Stimulated activated CD4-positive, alpha-beta T cell treated with anti-CD3 and anti-CD28 coated beads, Interleukin-4, amount 100 ng/mL, for 24 hours (primary cell): ENCODE measurements at regions not wholly inside any gene's neighbourhood (a gene's known extent, or its start where the extent isn't known, plus 50 kb on each side); places are given as distances from the start of the nearest gene placed in this dataset.
"Not testable (repeated sequence)": the region's sequence is repeated elsewhere in the genome, so short reads cannot be mapped to it uniquely, and the experiment has no call there.

Experiments
- DNase-seq: peaks from one replicate; pipeline ENCODE4 v3.0.0-alpha.2; 2020

DNA sequence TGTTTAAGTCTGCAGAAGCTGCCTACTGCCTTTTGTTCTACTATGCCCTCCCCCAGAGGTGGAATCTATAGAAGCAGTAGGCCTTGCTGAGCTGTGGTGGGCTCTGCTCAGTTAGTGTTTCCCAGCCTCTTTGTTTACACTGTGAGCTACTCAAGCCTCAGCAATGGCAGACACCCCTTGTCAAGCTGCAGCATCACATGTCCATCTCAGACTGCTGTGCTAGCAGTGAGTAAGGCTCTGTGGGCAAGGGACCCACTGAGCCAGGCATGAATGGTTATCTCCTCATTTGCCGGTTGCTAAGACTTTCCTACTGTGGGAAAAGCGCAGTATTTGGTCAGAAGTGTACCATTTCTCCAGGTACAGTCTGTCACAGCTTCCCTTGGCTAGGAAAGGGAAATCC is 167.4 kb upstream of the IGFBP3 start:
- DNase-seq = not testable (repeated sequence)

DNA sequence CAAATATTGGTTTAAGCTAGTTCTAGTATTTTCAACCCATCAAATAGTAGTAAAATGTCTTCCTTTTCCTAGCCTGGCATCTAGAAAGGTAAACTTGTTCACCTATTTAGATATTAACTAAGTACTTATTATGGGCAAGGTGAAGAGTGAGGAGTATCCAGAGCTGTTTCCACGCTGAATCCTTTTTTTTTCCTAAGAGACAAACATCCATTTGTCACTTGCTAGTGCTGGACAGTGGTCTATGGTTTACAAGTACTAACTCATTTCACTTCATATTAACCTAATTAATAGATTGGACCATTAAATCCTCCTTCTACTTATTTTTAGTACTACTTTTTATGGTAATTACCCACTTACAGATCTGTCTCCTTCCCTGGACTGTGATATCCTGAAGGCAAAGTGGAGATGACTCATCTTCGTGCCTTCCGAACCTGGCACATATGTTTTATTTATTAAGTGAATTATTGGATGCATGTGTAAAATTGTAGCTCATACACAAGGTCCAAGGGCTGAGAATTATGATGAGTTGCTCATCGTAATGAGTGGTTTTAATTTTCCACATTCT is 159.6 kb upstream of the IGFBP3 start:
- DNase-seq = no peak

DNA sequence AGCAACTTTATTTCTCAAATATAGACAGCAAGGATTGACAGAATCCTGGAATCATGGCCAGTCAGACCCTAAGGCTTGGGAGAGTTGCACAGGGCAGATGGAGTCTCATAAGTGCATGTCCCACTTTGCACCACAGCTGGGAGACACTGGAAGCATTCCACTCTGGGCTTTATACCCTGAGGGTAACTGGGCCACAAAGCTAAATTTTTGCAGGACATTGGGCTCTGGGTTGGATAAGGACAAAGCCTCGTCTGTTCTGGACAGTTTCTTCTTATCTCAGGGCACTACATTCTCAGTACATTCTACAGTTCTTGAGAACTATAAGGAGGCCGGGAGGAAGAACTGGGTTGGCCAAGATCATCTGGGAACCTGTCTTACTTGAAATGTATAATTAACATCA is 158.3 kb upstream of the IGFBP3 start:
- DNase-seq = no peak

DNA sequence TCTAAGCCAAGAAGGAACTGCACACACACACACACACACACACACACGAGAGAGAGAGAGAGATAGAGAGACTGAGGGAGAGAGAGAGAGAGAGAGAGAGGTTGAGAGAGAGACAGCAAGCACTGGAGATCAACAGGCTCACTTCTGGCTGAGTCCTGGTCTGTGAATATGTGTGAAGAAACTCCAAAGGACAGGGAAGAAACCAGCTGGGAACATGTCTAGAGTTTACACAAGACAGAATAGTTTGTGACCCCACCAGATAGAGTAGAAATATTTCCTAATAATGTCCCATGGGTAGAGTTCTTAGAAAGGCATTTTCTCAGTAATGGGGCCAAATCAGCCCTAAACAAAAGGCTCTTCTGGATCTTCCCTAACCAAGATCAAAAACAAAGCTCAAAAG is 155.5 kb upstream of the IGFBP3 start:
- no peak for DNase-seq

DNA sequence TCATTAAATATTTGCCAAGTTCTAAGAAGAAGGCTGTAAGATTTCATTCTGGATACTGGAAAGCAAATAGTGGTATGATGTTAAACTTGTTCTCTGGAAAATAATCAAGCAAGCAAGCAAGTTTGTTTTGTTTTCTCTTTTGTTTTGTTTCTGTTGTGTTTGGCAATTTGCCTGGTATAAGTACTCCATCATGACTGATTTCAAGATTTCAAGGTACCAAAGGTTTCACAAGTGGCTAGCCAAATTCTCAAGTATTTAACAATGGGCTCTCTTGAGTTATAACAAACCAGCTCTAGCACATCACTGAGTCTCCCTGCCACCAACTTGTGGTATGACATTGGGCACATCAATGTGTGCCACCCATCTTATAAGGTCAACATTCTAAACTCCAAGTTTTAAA is 151.7 kb upstream of the IGFBP3 start:
- no peak for DNase-seq

DNA sequence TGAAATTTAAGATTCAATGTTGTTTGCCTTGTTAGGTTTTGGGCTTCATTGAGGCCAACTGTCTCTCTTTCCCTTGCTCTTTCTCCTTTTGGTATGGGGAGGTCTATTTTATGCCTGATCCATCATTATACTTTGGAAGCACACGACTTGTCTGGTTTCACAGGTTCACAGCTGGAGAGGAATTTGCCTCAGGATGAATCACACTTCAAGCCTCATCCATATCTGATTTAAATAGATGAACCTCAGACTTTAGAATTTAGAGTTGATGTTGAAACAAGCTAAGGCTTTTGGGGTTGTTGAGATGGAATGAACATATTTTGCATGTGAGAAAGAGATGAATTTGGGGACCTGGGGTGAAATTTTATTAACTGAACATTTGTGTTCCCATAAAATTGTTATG is 150.5 kb upstream of the IGFBP3 start:
- no peak for DNase-seq

DNA sequence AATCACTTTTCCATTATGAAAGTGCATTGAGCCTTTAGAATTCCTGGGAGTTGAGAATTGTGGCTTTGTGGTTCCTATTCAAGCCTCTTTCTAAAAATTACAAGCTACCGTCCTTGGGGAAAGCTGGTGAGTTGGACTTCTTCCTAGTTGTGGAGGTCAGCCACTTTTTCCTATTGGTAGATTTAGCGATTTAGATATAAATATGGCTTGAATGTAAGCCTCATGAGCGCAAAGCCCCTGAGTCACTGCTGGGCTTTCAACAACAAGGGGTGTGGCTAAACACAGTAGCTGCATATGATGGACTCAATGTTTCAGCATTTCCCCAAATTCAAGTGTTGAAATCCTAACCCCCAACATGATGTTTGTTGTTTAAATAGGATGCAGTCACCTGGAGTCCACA is 150.0 kb upstream of the IGFBP3 start:
- DNase-seq = no peak

DNA sequence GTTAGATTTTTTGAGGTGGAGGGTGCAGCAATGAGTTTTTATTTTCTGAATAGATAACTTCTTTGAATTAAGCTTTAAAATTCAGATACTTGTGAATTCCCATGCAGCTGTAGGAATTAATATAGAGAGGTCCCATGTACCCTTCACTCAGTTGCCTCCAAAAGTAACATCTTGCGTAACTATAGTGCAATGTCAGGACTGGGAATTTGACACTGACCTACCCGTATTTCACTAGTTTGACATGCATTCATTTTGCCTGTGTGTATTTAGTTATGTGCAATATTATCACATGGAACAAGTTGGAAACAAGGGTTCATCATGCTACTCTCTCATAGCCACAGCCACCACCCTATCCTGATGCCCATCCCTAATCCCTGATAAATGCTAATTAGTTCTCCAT is 147.1 kb upstream of the IGFBP3 start:
- DNase-seq = no peak

DNA sequence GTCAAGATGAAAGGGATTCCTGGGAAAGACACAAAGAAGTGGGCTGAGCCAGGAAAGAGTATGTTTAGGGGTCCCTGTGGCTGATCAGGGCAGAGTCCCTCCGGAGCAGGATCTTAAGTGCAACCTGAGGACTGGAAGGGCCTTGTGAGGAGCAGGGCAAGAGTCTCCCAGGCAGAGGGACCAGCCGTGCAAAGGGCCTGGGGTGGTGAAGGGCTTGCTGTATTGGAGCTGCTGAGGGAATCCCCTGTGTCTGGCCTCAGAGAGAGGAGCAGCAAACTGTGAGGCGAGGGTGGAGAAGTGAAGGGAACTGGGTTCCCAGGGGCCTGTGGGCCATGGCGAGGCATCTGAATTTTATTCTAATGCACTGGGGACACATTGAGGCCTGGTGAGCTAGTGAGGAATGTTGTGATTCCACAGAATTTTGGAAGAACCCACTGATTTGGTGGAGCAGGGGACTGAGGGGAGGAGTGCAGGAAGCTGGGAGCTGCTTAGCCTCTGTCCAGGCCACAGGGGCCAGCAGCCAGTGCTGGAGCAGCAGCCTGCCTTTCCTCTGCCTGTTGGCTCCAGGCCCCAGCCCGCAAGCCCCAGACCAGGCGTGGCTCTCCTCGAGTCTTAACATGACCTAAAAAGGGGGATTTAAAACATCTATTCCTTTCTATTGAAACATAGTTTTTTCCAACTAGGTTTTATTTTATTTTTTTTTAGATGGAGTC is 138.4 kb upstream of the IGFBP3 start:
- DNase-seq = no peak

DNA sequence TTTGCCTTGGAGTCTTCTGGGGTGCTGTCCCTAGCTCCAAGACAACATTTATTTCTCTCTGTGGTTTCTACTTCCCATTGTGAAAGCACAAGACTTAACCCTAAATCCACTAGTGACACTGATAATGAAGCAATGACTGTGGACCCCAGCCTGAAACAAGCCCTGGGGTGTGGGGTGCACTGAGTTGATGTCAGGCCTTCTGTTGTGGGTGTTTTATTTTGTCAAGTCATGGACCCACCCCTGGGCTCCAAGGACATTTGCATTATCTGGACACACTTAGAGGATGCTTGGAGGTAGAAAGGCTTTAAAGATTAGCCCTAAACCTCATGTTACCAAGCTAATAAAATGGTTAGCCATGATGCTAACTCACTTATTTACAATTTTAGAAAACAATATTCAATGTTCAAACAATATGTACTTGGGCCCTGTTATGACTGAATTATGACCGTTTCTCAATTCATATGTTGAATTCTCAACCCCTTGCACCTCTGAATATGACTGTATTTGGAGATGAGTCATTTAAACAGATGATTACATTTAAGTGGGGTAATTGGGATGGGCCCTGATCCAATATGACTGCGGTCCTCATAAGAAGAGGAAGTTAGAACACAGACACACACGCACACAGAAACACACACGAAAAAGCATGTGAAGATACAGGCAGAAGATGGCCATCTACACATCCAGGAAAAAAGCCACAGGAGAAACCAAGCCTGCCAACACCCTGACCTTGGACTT is 137.2 kb upstream of the IGFBP3 start:
- DNase-seq = no peak

DNA sequence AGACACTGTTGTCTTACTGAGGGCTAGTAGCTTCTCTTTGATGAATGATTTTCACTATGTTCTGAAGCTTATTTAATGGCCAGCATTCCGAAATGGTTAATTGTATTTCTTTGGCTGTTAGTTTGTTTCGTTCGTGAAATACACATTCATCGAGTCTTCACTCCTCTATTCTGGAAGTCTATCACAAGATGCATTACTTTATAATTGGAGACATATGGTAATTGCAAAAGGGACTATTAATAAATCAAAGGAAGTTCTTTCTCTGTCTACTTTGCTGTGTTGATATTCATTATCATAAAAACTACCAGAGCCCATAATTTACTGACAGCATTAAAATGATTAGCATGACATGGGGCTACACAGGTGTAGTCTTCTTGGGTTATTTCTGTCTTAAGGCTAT is 133.8 kb upstream of the IGFBP3 start:
- DNase-seq = no peak

DNA sequence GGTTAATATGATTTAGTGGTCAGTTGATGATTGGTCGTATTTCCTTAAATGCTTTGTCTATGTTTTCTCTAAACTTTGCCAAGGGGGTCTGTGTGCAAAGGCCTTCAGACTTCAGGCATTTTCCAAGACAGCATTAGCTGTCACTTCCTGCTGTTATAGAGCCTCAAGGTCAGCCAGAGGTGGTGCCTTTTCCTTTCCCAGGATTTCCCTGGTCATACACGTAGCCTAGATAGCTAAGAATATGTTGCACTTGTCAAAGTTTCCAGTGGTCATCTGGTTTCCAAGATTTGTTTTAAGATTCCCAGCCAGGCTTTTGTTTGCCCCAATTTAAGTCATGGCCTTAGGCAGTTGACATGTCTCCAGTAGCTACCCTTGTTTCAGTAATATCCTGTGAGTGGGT is 133.2 kb upstream of the IGFBP3 start:
- DNase-seq = no peak

DNA sequence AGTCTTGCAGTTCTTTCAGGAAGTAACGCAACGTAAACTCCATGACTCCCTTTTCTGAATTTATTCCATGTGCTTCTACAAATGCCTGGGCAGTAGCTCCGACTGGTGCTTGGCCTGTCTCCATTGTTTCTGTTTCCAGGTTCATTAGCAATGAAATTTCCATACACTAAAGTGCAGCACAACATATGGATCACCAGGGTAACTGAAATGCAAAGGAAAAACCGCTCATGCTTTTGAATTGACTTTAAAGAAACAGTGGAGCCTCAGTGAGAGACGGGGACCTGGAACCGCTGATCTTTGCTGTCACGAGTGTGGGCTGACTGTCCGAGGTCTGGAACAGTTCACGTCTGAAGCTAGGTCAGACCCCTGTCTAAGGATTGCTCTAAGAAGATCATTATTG is 126.5 kb upstream of the IGFBP3 start:
- DNase-seq = no peak

DNA sequence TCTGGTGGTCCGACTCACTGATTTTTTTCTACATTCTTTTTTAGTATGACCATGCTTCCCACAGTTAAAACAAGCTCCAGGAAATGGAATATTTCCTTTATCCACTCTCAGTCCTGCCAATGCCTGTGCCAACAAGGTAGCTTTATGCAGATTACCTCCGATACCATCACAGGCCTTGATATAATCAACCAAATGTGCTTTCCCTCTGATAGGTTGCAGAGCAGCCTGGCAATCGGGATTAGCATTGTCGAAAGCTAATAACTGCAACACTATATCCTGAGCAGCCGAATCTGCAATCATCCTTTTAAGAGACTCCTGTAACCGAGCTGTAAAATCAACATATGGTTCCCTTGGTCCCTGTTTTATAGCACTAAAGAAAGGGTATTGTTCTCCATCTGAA is 122.3 kb upstream of the IGFBP3 start:
- DNase-seq = not testable (repeated sequence)

DNA sequence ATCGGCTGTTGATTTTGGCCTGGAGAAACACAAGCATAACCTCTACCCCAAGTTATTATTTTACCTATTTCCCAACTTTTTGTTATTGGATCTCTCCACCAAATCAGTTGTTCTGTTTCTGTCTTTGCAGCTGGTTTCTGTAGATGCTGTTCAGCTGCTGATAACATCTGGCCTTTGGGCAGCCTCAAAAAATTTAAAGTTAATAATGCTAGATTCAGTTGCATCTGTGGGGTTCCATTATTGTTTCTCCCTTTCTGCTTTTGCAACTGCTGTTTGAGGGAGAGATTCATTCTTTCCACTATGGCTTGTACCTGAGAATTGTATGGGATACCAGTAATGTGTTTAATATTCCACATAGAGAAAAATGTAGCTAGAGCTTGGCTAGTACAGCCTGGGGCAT is 118.7 kb upstream of the IGFBP3 start:
- DNase-seq = not testable (repeated sequence)

DNA sequence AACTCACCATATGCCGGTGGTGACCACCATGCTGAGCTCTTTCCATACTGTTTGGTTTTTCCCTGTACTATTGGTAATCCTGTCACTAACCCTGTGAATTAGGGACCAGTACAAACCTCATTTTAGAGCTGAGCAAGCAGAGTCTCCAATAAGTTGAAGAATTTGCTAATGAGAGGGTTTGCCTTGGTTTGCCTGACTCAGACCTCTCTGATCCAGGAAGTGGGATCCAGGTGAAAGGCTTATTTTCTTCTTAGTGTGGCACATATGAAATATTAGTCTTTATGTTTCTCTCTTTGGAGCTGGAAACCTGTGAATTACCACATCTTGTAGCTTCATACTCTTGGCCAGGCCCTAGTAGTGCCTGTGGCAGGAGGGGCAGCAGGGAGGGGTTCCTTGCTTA is 114.1 kb upstream of the IGFBP3 start:
- no peak for DNase-seq

DNA sequence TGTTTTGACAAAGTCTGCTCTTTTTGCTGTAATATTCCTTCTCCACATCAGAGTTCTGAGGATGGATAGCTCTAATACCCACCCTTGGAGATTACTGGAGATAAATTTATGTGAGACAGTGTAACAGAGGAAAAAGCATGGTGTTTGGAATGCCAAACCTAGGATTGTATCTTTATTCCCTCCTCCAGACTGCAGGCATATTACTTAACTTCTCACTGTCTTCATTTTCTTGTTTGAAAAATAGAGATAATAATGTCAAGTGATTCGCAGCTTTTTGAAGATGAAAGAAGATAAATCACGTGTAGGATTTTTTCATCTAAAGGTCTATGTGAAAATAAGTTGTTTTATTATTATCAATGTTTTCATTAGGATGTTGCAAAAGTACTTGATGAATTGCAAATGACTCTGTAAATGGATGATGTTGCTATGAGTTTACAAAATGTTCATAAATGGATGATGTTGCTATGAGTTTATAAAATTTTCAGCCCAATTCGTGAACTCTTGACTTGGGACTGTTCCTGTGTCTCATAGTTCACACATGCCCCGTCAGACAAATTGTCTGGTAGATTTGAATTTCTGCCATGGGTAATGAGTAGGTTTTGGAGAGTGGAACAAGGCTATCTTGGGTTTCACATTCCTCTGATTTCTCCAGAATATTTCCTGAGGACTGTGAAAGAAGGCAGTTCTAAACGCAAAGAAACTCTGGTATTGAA is 113.1 kb upstream of the IGFBP3 start:
- no peak for DNase-seq

DNA sequence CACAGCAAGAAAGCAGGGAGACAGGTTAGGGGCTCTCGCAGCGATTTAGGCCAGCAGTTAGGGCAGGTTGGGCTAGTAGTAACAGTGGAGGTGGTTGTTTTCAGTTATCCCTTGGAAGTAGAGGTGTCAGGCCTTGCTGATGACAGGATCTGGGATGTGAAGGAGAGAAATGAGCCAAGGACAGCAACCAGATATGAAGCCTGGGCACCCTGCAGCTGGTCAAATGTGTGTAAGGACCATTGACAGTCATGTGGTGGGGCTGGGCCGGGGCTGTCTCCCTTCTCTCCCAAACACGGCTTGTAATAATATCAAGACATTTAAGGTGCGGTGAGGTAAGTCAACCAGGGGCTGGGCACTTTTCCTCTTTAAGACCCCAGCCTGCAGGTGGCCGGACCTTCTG is 112.5 kb upstream of the IGFBP3 start:
- no peak for DNase-seq

DNA sequence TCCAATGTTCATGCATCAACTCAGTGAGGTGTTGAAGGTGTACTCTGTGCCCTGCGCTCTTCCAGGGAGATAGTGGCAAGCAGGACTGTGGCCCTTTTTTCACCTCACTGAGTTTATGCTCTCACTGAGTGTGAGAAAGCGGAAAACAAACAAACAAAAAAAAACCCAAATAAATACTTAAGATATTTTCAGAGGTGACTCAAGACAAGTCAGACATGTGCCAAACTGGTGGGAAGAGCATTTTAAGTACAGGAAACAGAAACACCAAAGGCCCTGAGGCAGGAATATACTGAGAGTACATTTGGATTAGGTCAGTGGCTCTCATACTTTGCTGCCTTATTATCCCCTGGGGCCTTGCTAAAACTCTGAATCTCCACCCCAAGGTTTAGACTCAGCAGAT is 111.9 kb upstream of the IGFBP3 start:
- DNase-seq = no peak

DNA sequence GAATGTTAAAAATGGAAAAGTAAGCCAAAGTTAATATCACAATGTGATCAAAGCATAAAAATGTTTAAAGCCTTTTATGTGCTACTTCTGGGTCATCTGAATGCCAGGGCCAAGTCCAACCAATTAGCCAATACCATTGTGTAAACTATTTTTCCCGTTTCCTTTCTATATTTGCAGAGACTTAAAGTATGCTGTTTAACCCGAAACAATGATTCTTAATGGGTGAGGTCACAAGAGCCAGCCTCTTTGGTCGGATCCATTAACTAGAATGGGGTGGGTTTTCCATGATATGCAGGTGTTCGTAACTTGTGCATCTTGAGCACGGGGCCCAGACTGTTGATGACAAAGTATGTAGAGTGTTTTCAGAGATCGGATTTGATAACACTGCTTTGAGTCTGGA is 111.3 kb upstream of the IGFBP3 start:
- no peak for DNase-seq

DNA sequence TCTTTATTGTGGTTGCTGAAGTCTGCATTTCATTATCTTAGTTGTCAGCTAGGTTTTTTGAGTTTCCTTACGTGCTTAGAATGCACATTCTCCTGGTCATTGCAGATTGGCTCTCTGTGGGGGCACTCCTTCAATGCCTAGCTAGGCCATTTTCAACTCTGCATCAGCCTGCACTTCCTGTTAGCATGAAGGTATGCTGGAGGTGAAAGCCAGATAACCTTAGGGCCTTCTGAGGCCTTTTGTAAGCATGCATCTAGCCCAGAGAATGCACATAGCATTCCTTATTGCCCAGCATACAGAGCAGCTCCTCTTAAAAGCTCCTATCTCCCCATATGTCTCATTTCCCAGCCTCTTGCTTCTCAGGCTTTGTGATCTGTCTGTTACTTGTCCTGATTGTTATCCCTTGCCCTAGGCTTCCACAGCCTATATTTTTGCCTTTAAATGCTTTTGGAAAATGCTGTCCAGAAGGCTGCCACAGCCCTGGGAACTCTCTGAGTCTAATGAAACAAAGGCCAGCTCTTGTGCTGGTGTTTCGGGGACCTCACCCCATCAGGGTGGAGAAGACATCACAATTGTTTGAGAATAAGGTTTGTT is 108.1 kb upstream of the IGFBP3 start:
- no peak for DNase-seq

DNA sequence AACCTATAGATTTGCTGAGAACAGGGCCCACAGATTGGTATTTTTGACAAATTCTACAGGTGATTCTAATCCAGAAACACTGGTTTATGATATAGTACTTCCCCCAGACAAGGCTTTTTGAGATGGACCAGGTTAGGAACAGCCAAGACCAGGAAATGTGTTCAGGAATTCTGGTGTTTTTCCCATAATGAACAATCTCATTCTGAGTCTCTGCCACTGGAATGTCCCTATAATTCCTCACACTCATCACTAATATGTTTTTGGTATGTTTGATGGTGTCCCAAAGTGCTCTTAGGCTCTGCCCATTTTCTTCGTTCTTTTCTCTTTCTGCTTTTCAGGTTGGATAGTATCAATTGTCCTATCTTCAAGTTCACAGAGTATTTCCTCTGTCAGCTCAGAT is 107.2 kb upstream of the IGFBP3 start:
- DNase-seq = no peak

DNA sequence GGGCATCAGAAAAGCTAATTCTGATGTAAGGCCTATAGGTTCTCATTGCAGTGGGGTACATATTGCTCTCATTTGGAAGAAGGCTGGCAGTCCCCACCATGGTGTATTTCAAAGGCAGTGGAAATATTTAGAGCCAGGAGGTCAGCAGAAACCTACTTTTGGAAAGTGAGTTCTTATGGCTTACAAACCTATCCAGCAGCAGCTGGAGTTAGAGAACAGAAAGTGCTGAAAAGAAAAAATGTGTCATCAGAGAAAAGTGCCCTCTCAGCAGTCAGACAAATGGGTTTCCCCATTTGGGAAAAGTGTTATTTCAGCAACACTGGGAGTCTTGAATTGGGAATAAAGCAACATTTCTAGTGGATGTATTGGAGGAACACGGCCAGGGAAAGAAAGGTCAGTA is 105.7 kb upstream of the IGFBP3 start:
- DNase-seq = no peak
